K562 (cell line): ENCODE measurements at regions not wholly inside any gene's neighbourhood (a gene's known extent, or its start where the extent isn't known, plus 50 kb on each side); places are given as distances from the start of the nearest gene placed in this dataset.

Source experiments
- ATAC-seq: fragments of 200-7000 bp; cut with Tn5 transposase; 3 replicates; pipeline ENCODE4 v1.9.1; 2020; ENCODE audit warnings: moderate library complexity
- BruUV-seq: library from RNA; stranded (reverse); fragments of 400-500 nt; replicated peaks from 2 replicates; lab custom pipeline; 2021; lab: Mats Ljungman, UMichigan
- CTCF ChIA-PET: fragments of 300-600 bp; formaldehyde crosslinking; extraction: SDS; loops from one replicate; lab custom pipeline; 2021; ENCODE audit warnings: low intra/inter-chr PET ratio; lab: Yijun Ruan, JAX
- POLR2A ChIA-PET: fragments of 300-600, 350-650 bp; sonication (Branson Sonifier 250); formaldehyde crosslinking; extraction: SDS; loops from one replicate; lab custom pipeline; 2021; ENCODE audit warnings: antibody characterized with exemption, inconsistent platforms; lab: Yijun Ruan, JAX
- DNase-seq, 4 experiments: peaks; one replicate each; pipeline versions ENCODE4 v3.0.0 to v3.0.0-alpha.2; 2011 to 2018; ENCODE audit warnings: low spot score in 3 of 4, mixed read lengths in 3 of 4; ENCODE audit errors: extremely low read depth in 1 of 4
- FAIRE-seq: peaks from 2 replicates; lab custom pipeline; 2011; peaks lifted over from hg19 to GRCh38; lab: Jason Lieb, UNC
- H2AFZ ChIP-seq: 2 replicates; pipeline ENCODE4 v1.6.0; 2011; ENCODE audit warnings: low read depth, low read length, control low read depth, inconsistent platforms
- H3K27ac ChIP-seq: fragments of 200-600 bp; 3 replicates; pipeline ENCODE4 v1.8.0; 2011; ENCODE audit warnings: low read depth, mild to moderate bottlenecking, control low read depth, inconsistent platforms, low read length, moderate library complexity, mixed read lengths; ENCODE audit errors: extremely low read depth
- H3K27me3 ChIP-seq, 2 experiments: fragments of 300-600 bp in 1 of 2; 2 replicates in 1 of 2; 3 replicates in 1 of 2; pipeline versions ENCODE4 v1.6.0 to v1.8.0; 2011; ENCODE audit warnings: inconsistent platforms in 2 of 2, low read length in 2 of 2, mild to moderate bottlenecking in 1 of 2, mixed read lengths in 1 of 2, moderate library complexity in 1 of 2; ENCODE audit not compliant: control insufficient read depth in 2 of 2, insufficient read depth in 2 of 2
- H3K36me3 ChIP-seq: fragments of 300-600 bp; 3 replicates; pipeline ENCODE4 v1.8.0; 2011; ENCODE audit warnings: mild to moderate bottlenecking, low read length, inconsistent platforms; ENCODE audit not compliant: control insufficient read depth, insufficient read depth
- H3K4me1 ChIP-seq, 2 experiments: fragments of 200-600 bp in 1 of 2; replicated peaks in 1 of 2; 2 replicates in 1 of 2; 3 replicates in 1 of 2; pipeline versions ENCODE4 v1.5.1 to v1.8.0; 2011; ENCODE audit warnings: inconsistent platforms in 2 of 2, low read length in 2 of 2, mild to moderate bottlenecking in 1 of 2, mixed read lengths in 1 of 2, moderate library complexity in 1 of 2; ENCODE audit not compliant: control insufficient read depth in 2 of 2, insufficient read depth in 2 of 2
- H3K4me2 ChIP-seq: 2 replicates; pipeline ENCODE4 v1.6.1; 2011; ENCODE audit warnings: low read length, control low read depth, inconsistent platforms, mixed read lengths; ENCODE audit not compliant: insufficient read depth
- H3K4me3 ChIP-seq: fragments of 200-600 bp; sonication (generic), shearing (Covaris generic); 2 replicates; pipeline ENCODE4 v1.5.1; 2016; ENCODE audit warnings: control low read depth, inconsistent platforms
- H3K79me2 ChIP-seq: fragments of 200-600 bp; 3 replicates; pipeline ENCODE4 v1.8.0; 2011; ENCODE audit warnings: low read length, inconsistent platforms; ENCODE audit not compliant: control insufficient read depth, insufficient read depth
- H3K9ac ChIP-seq, 2 experiments: 2 replicates each; pipeline versions ENCODE4 v1.6.0 to v1.6.1; 2011; ENCODE audit warnings: low read depth in 2 of 2, low read length in 2 of 2, control low read depth in 1 of 2, inconsistent platforms in 1 of 2, mild to moderate bottlenecking in 1 of 2, mixed read lengths in 1 of 2; ENCODE audit not compliant: insufficient read depth in 1 of 2
- H3K9me1 ChIP-seq: one replicate; pipeline ENCODE4 v1.6.0; 2011; ENCODE audit warnings: inconsistent platforms, mild to moderate bottlenecking, low read length, moderate library complexity; ENCODE audit not compliant: control insufficient read depth, insufficient read depth
- H3K9me3 ChIP-seq: replicated peaks from 2 replicates; pipeline ENCODE4 v1.5.1; 2011; ENCODE audit warnings: low read depth, low read length, inconsistent platforms; ENCODE audit not compliant: control insufficient read depth, insufficient read depth
- H4K20me1 ChIP-seq: replicated peaks from 2 replicates; pipeline ENCODE4 v1.6.1; 2011; ENCODE audit warnings: low read length, inconsistent platforms, mixed read lengths; ENCODE audit not compliant: control insufficient read depth, insufficient read depth
- ARHGAP35 ChIP-seq: fragments of 450-650 bp; IDR thresholded peaks from 2 replicates; pipeline ENCODE4 v1.6.1; 2018; ENCODE audit not compliant: partially characterized antibody
- COPS2 ChIP-seq: fragments of 450-650 bp; conservative IDR thresholded peaks from 2 replicates; pipeline ENCODE4 v1.6.1; 2016; ENCODE audit warnings: mild to moderate bottlenecking, moderate library complexity
- CREM ChIP-seq: IDR thresholded peaks from 2 replicates; pipeline ENCODE4 v1.6.1; 2014; ENCODE audit warnings: antibody characterized with exemption, low read depth
- DMBX1 ChIP-seq: fragments of 250-450 bp; sonication (Bioruptor Pico); IDR thresholded peaks from 2 replicates; pipeline ENCODE4 v1.8.0; 2022; ENCODE audit warnings: inconsistent platforms, mild to moderate bottlenecking, moderate library complexity, borderline replicate concordance
- EHMT2 ChIP-seq: fragments of 450-650 bp; IDR thresholded peaks from 2 replicates; pipeline ENCODE4 v1.6.1; 2018; ENCODE audit warnings: antibody characterized with exemption
- FOXK2 ChIP-seq, 2 experiments: fragments of 450-650 bp; IDR thresholded peaks in 1 of 2; conservative IDR thresholded peaks in 1 of 2; 2 replicates each; pipeline ENCODE4 v1.6.1; 2016; ENCODE audit warnings: low read depth in 2 of 2, mild to moderate bottlenecking in 1 of 2
- KAT2B ChIP-seq: IDR thresholded peaks from one replicate; pipeline ENCODE4 v1.6.1; 2012; ENCODE audit warnings: low read depth, mild to moderate bottlenecking, control low read depth, inconsistent platforms, low read length, moderate library complexity
- SMAD2 ChIP-seq: fragments of 150-350 bp; IDR thresholded peaks from 2 replicates; pipeline ENCODE4 v1.6.1; 2014; ENCODE audit warnings: low read depth, mild to moderate bottlenecking, low read length
- SMARCE1 ChIP-seq: fragments of 450-650 bp; IDR thresholded peaks from 2 replicates; pipeline ENCODE4 v1.7.1; 2016; ENCODE audit warnings: mild to moderate bottlenecking
- SRSF9 ChIP-seq: fragments of 200-400 bp; formaldehyde crosslinking; IDR thresholded peaks from 2 replicates; pipeline ENCODE4 v1.6.1; 2017; ENCODE audit warnings: low read depth, low read length, borderline replicate concordance
- YY1 ChIP-seq, 3 experiments: IDR thresholded peaks; 2 replicates each; pipeline ENCODE4 v1.6.1; 2011; ENCODE audit warnings: low read length in 2 of 3, mild to moderate bottlenecking in 2 of 3, moderate library complexity in 2 of 3, borderline replicate concordance in 1 of 3, control low read depth in 1 of 3, low read depth in 1 of 3; ENCODE audit not compliant: insufficient read depth in 3 of 3, insufficient replicate concordance in 2 of 3, control insufficient read depth in 1 of 3, insufficient read length in 1 of 3; ENCODE audit errors: extremely low read depth in 1 of 3
- ZFP1 ChIP-seq: fragments of 450-650 bp; formaldehyde crosslinking; IDR thresholded peaks from 2 replicates; pipeline ENCODE4 v1.4.0; 2020; ENCODE audit warnings: mild to moderate bottlenecking, mixed read lengths
- ZNF311 ChIP-seq: fragments of 250-450 bp; sonication (Bioruptor Pico); IDR thresholded peaks from 2 replicates; pipeline ENCODE4 v1.4.0; 2020; ENCODE audit warnings: mild to moderate bottlenecking, moderate library complexity
- ZNF668 ChIP-seq: fragments of 250-450 bp; sonication (Bioruptor Pico); IDR thresholded peaks from 2 replicates; pipeline ENCODE4 v1.8.0; 2022; ENCODE audit warnings: mild to moderate bottlenecking, inconsistent platforms
- ZNF77 ChIP-seq: fragments of 250-450 bp; sonication (Bioruptor Pico); IDR thresholded peaks from 2 replicates; pipeline ENCODE4 v1.5.0; 2020
- WGBS: fragments of 100-300 bp; shearing (Covaris generic); methylation state at CpG from one replicate; pipeline ENCODE4 v1.1.6; 2016; ENCODE audit warnings: low coverage, mixed read lengths; ENCODE audit not compliant: insufficient coverage; ENCODE audit errors: missing lambda C conversion rate; 5-methylcytosine and 5-hydroxymethylcytosine counted together
- in situ Hi-C: fragments of 300-500 bp; cut with MboI; formaldehyde crosslinking; loops from 4 replicates; pipeline ENCODE4 v1.15.0; 2018; ENCODE audit warnings: inconsistent platforms, mixed read lengths
- intact Hi-C: fragments of 100-400 bp; cut with micrococcal nuclease; formaldehyde crosslinking; loops from 2 replicates; pipeline ENCODE4 v1.14.2; 2022

DNA sequence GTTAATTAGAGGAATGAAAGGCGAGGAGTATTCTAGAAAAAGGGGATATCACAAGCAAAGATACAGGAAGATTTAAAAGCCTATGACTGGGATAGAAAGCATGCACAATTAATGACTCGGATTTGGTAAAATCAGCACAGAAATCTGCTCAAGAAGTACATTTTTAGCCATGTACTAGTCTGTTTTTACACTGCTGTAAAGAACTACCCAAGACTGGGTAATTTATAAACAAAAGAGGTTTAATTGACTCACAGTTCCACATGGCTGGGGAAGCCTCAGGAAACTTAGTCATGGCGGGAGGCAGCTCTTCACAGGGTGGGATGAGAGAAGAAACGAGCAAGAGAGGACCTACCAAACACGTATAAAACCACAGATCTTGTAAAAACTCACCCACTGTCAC lies 716.3 kb upstream of the MDGA2 start:
- Histone ChIP-seq H4K20me1 (no peaks in the 10 kb centered on the region), H3K36me3 (no peaks in the 10 kb centered on the region), H3K27ac (no peak overlapping the region), H3K4me3 (no peak overlapping the region), H3K9ac (no peak overlapping the region), H3K79me2 (no peaks in the 10 kb centered on the region), H2AFZ (no peak overlapping the region), H3K4me2 (no peak overlapping the region), H3K27me3 (no peaks in the 10 kb centered on the region), H3K9me1 (no peaks in the 10 kb centered on the region), H3K9me3 (no peaks in the 10 kb centered on the region), H3K4me1 (no peaks in the 10 kb centered on the region)
- ChIA-PET POLR2A (no interaction called here), CTCF (no interaction called here)
- in situ Hi-C loops (no loop called here), intact Hi-C loops (no loop called here)
- 0% methylated on average over 4 of the region's 5 CpGs for WGBS
- ATAC-seq (no peak), DNase-seq (no peak), FAIRE-seq (no peak)
- TF ChIP-seq EHMT2 (no peak), DMBX1 (no peak), SRSF9 (no peak), CREM (no peak)
- no TSS peak for BruUV-seq

DNA sequence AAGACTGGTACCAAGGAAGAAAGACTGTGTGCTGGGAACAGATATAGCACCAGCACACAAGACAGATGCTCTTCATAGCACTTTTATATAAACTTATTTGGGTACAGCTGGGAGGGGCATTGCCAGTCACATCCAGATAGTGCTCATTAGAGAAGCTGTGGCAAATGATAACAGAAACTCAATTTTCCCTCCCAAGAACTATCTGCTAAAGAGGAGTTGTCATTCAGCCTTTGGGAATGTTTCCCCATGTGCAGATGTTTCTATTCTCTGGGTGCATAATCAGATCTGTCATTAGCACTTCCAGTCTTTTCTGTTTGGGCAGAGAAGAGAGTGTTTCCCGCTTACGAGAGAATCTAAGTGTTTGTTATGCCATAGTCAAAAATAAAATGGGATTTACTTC lies 714.9 kb upstream of the MDGA2 start:
- ChIA-PET POLR2A (no interaction called here), CTCF (no interaction called here)
- no peak overlapping the region for H3K27ac ChIP-seq
- no peak overlapping the region for H3K4me2 ChIP-seq
- in situ Hi-C loops (no loop called here), intact Hi-C loops (no loop called here)
- DNase-seq = no peak
- FAIRE-seq = no peak
- ATAC-seq = no peak
- no TSS peak for BruUV-seq
- no peak overlapping the region for H3K9ac ChIP-seq
- no peaks in the 10 kb centered on the region for H3K36me3 ChIP-seq
- WGBS = 0% methylated on average over 2 of the region's 2 CpGs
- H2AFZ ChIP-seq = no peak overlapping the region
- TF ChIP-seq COPS2 (no peak), KAT2B (no peak), ZNF668 (no peak), ZFP1 (no peak), YY1 (IDR thresholded peaks at IDR 0.05; ENCODE audit: borderline replicate concordance in 1 of 3, control insufficient read depth in 1 of 3, extremely low read depth in 1 of 3, insufficient read depth in 3 of 3, insufficient read length in 1 of 3, insufficient replicate concordance in 2 of 3, low read depth in 1 of 3, low read length in 2 of 3) (no peak), ZNF77 (CRISPR knock-in tag) (no peak), ZNF311 (CRISPR knock-in tag) (no peak), ARHGAP35 (no peak), FOXK2 (conservative IDR thresholded peaks at IDR 0.05 in 1 of 2, IDR thresholded peaks at IDR 0.05 in 1 of 2; ENCODE audit: low read depth in 2 of 2) (no peak), SMAD2 (no peak), SRSF9 (no peak), SMARCE1 (no peak)
- TF ChIP-seq, all 486 proteins: peak for 0
- Histone ChIP-seq H3K27me3 (no peaks in the 10 kb centered on the region), H3K4me1 (no peaks in the 10 kb centered on the region), H4K20me1 (no peaks in the 10 kb centered on the region), H3K9me3 (no peaks in the 10 kb centered on the region), H3K79me2 (no peaks in the 10 kb centered on the region), H3K9me1 (no peaks in the 10 kb centered on the region), H3K4me3 (no peak overlapping the region)
